Neural progenitor cell (in vitro differentiated cells): ENCODE measurements at regions not wholly inside any gene's neighbourhood (a gene's known extent, or its start where the extent isn't known, plus 50 kb on each side); places are given as distances from the start of the nearest gene placed in this dataset.

Source experiments
- CTCF ChIP-seq: fragments of 200-600 bp; sonication (generic); IDR thresholded peaks from 2 replicates; pipeline ENCODE4 v1.5.1; 2017; ENCODE audit warnings: antibody characterized with exemption, mild to moderate bottlenecking
- EZH2 ChIP-seq: fragments of 200-600 bp; sonication (generic); IDR thresholded peaks from 2 replicates; pipeline ENCODE4 v1.6.1; 2017; ENCODE audit warnings: antibody characterized with exemption, mild to moderate bottlenecking, moderate library complexity
- EZH2phosphoT487 ChIP-seq: fragments of 200-600 bp; sonication (generic); IDR thresholded peaks from 2 replicates; pipeline ENCODE4 v1.6.1; 2017; ENCODE audit warnings: antibody characterized with exemption

DNA sequence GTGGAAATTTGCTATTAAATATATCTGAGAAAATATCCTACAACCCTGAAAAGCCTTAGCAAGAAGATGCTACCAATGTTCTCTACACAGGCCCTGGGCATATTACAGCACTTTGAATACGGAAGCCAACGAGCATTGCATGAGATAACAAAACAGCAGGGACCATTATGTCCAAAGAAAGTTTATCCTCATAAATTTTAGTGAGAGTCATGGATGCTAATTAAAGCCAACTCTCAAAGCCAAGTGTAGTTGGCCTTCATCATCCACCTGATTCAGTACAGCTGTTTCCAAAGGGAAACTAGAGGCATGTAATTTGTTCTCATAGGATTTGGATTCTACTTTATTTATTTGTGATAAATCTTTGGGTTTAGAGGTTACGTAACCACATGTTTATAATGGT is 564.8 kb downstream of the RFPL4B start:
- no peak for TF ChIP-seq CTCF
- no peak for TF ChIP-seq EZH2
- TF ChIP-seq EZH2phosphoT487: no peak
